ENCODE measurements at regions not wholly inside any gene's neighbourhood (a gene's known extent, or its start where the extent isn't known, plus 50 kb on each side); places are given as distances from the start of the nearest gene placed in this dataset.

GRCh38 chr17:55614061-55614460, 102.8 kb upstream of the SMIM36 start (continued):
- TF ChIP-seq, protein P1, sequence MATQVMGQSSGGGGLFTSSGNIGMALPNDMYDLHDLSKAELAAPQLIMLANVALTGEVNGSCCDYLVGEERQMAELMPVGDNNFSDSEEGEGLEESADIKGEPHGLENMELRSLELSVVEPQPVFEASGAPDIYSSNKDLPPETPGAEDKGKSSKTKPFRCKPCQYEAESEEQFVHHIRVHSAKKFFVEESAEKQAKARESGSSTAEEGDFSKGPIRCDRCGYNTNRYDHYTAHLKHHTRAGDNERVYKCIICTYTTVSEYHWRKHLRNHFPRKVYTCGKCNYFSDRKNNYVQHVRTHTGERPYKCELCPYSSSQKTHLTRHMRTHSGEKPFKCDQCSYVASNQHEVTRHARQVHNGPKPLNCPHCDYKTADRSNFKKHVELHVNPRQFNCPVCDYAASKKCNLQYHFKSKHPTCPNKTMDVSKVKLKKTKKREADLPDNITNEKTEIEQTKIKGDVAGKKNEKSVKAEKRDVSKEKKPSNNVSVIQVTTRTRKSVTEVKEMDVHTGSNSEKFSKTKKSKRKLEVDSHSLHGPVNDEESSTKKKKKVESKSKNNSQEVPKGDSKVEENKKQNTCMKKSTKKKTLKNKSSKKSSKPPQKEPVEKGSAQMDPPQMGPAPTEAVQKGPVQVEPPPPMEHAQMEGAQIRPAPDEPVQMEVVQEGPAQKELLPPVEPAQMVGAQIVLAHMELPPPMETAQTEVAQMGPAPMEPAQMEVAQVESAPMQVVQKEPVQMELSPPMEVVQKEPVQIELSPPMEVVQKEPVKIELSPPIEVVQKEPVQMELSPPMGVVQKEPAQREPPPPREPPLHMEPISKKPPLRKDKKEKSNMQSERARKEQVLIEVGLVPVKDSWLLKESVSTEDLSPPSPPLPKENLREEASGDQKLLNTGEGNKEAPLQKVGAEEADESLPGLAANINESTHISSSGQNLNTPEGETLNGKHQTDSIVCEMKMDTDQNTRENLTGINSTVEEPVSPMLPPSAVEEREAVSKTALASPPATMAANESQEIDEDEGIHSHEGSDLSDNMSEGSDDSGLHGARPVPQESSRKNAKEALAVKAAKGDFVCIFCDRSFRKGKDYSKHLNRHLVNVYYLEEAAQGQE (IDR thresholded peaks at IDR 0.05; ENCODE audit: low read depth, low read length), result no peak
- TF ChIP-seq NRF1 (IDR thresholded peaks at IDR 0.05; ENCODE audit: low read depth, low read length) (no peak), SMC3 (IDR thresholded peaks at IDR 0.05; ENCODE audit: low read depth, low read length) (no peak)

GRCh38 chr17:55612691-55613141, 101.5 kb upstream of the SMIM36 start:
- CTCF ChIA-PET, result interaction anchor here (1.1 to 4.5 kb wide), 5 partner anchors 11 to 123 kb away, joined by 4 to 20 read pairs (median 8); no protein-coding TSS in a partner anchor
- Histone ChIP-seq H3K79me2 (ENCODE audit: insufficient read depth) (no peaks in the 10 kb centered on the region), H4K20me1 (ENCODE audit: insufficient read depth) (no peaks in the 10 kb centered on the region), H3F3A (replicated peaks; ENCODE audit: insufficient read depth) (peaks cover 4% of the 10 kb centered on the region), H2AFZ (ENCODE audit: low read depth) (no peak overlapping the region), H3K27me3 (ENCODE audit: insufficient read depth) (no peaks in the 10 kb centered on the region), H3K4me2 (no peak overlapping the region), H3K27ac (ENCODE audit: low read depth in 2 of 2, low read length in 1 of 2) (peak overlapping the region in 1 of 2 experiments; percentile 94; a peak in 2 of 4 replicates), H3K36me3 (replicated peaks in 1 of 2; ENCODE audit: control insufficient read depth in 1 of 2, insufficient read depth in 2 of 2, low read length in 1 of 2) (no peaks in the 10 kb centered on the region), H3K9me3 (no peaks in the 10 kb centered on the region), H3K4me3 (ENCODE audit: low read depth in 2 of 2, low read length in 1 of 2) (no peak overlapping the region), H3K4me1 (ENCODE audit: control insufficient read depth in 1 of 2, insufficient read depth in 2 of 2, low read depth in 1 of 2, low read length in 1 of 2) (peaks cover 7 to 13% of the 10 kb centered on the region in 2 experiments; a peak in 3 of 4 replicates), H3K9ac (no peak overlapping the region), H3K9me2 (no peaks in the 10 kb centered on the region)
- 30% methylated on average over 6 of the region's 6 CpGs for WGBS (ENCODE audit: low lambda C conversion rate)
- POLR2A ChIA-PET, result interaction anchor here (1.0 kb wide), 1 partner anchor 22 kb away, joined by 4 read pairs; no protein-coding TSS in a partner anchor
- peak; percentile 76 for DNase-seq
- no peak for TF ChIP-seq TEAD4 (IDR thresholded peaks at IDR 0.05; ENCODE audit: borderline replicate concordance, insufficient read depth)
- no peak for TF ChIP-seq TAF1 (IDR thresholded peaks at IDR 0.05; ENCODE audit: borderline replicate concordance, low read depth, low read length)
- peak; percentile 55; the same call in 1 of the 2 replicates for TF ChIP-seq MXI1 (IDR thresholded peaks at IDR 0.05; ENCODE audit: low read depth, low read length)
- TF ChIP-seq TCF12 (IDR thresholded peaks at IDR 0.05), result peak; percentile 50
- TF ChIP-seq SMC3 (IDR thresholded peaks at IDR 0.05; ENCODE audit: low read depth, low read length), result 0 out of 2 replicates have a peak, but pooled peaks have one; percentile 7
- TF ChIP-seq JUND (IDR thresholded peaks at IDR 0.05), result no peak
- TF ChIP-seq EP300 (IDR thresholded peaks at IDR 0.05; ENCODE audit: borderline replicate concordance in 1 of 2, low read depth in 1 of 2, low read length in 1 of 2), result peak in 1 of 2 experiments; percentile 94; a peak in 2 of 4 replicates
- TF ChIP-seq RCOR1 (IDR thresholded peaks at IDR 0.05; ENCODE audit: low read length), result peak; percentile 95
- TF ChIP-seq GATA2 (CRISPR knock-in tag; IDR thresholded peaks at IDR 0.05), result peak; percentile 65
- peak; percentile 71; the same call in 1 of the 2 replicates for TF ChIP-seq FOXJ3 (CRISPR knock-in tag; IDR thresholded peaks at IDR 0.05)
- TF ChIP-seq RAD21 (IDR thresholded peaks at IDR 0.05; ENCODE audit: low read length), result peak; percentile 13; the same call in 1 of the 2 replicates
- TF ChIP-seq CHD2 (IDR thresholded peaks at IDR 0.05; ENCODE audit: low read length, partially characterized antibody), result peak; percentile 82
- TF ChIP-seq PBX3 (IDR thresholded peaks at IDR 0.05), result no peak
- TF ChIP-seq MAX (IDR thresholded peaks at IDR 0.05; ENCODE audit: low read depth), result 0 out of 2 replicates have a peak, but pooled peaks have one; percentile 20
